ENCODE measurements at regions not wholly inside any gene's neighbourhood (a gene's known extent, or its start where the extent isn't known, plus 50 kb on each side); places are given as distances from the start of the nearest gene placed in this dataset.

DNA sequence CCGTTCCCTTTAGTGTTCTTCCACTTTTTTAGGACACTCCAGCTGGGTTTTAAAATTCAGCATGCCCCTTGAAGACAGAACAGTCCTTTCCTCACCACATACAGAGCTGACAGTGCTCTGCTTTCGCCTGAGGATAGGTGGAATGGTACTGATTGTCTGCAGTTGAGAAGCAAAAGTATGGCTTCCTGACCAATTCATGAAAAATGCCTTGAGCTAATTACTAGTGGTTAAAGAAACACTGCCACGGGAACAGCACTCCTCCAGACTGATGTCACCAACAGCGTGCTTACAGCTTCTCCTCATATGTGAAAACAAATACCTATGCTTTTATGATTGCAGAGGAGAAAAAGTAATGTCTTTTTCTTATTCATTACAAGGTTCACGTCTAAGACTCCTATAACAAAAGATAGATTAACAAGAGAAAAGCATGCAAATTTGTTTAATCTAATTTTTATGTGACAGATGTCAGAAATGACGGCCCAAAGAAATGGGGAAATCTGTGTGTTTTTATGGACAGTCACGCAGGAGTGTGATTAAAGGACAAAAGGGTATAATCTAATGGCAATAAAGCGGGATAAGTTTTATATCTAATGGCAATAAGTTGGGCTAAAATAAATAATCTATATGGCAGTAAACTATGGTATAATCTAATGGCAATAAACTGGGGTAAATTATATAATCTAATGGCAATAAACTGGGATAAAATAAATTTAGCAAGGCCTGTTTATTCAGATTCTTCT lies 123.4 kb upstream of the ARHGAP42 start:
- no peak for TF ChIP-seq CTCF (conservative IDR thresholded peaks at IDR 0.05 in 1 of 2, IDR thresholded peaks at IDR 0.05 in 1 of 2; ENCODE audit: low read depth in 1 of 2, low read length in 2 of 2)
- no peak for TF ChIP-seq EZH2 (IDR thresholded peaks at IDR 0.05; ENCODE audit: low read length, missing control alignments)
